ENCODE measurements at regions not wholly inside any gene's neighbourhood (a gene's known extent, or its start where the extent isn't known, plus 50 kb on each side); places are given as distances from the start of the nearest gene placed in this dataset.
A peak's percentile ranks its signal among the peaks of the same experiment; 100 is the strongest.

DNA sequence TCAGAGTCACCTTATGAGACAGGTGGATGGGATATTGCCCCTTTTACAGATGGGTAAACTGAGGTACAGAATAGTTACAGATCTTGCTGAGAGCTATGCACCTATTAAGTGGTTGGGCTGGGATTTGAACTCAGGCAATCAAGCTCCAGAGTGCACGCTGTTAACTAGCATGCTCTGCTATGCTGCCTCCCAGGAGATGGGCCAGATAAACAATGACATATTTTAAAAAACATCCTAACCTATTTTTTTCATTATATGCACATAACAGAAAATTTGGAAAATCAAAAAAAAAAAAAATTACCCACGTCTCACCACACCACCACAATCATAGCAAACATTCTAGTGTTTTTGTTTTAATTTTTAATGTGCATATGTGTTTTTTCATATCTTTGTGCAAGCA lies 123.4 kb upstream of the STC2 start:
- no peak overlapping the region for H3K18ac ChIP-seq (ENCODE audit: low read length)
- H3K4me3 ChIP-seq (ENCODE audit: low read depth, low read length) = no peak overlapping the region
- H2AK5ac ChIP-seq (ENCODE audit: low read length) = no peak overlapping the region
- no peak overlapping the region for H4K12ac ChIP-seq (ENCODE audit: low read depth, low read length)
- no peak overlapping the region for H4K8ac ChIP-seq (ENCODE audit: low read depth, low read length)
- no peak overlapping the region for H2BK120ac ChIP-seq (ENCODE audit: insufficient read depth, low read length, poor library complexity)
- H4K91ac ChIP-seq (ENCODE audit: low read depth, low read length) = no peak overlapping the region
- H3K23ac ChIP-seq (ENCODE audit: low read length) = no peak overlapping the region
- no peak overlapping the region for H2BK12ac ChIP-seq (ENCODE audit: low read length)
- no peak overlapping the region for H3K14ac ChIP-seq (ENCODE audit: low read length)
- no peaks in the 10 kb centered on the region for H3K79me2 ChIP-seq (ENCODE audit: control insufficient read depth, insufficient read depth, low read length, poor library complexity)
- H2AFZ ChIP-seq (ENCODE audit: insufficient read depth, low read length, poor library complexity) = no peak overlapping the region
- no peaks in the 10 kb centered on the region for H3K79me1 ChIP-seq (ENCODE audit: low read length)
- peaks cover 1% of the 10 kb centered on the region for H3K9me3 ChIP-seq (ENCODE audit: insufficient read depth, low read depth, low read length)
- no CpG with 5 or more reads among the region's 2 CpGs for WGBS (ENCODE audit: extremely low coverage, insufficient coverage, insufficient read length)
- peaks cover 0 to 3% of the 10 kb centered on the region in 2 experiments for H3K4me1 ChIP-seq (ENCODE audit: control insufficient read depth in 1 of 2, insufficient read depth in 2 of 2, low read length in 2 of 2)
- H3K27ac ChIP-seq (ENCODE audit: low read depth, low read length) = no peak overlapping the region
- no peaks in the 10 kb centered on the region for H3K27me3 ChIP-seq (ENCODE audit: insufficient read depth, low read length)
- H2BK5ac ChIP-seq (ENCODE audit: low read depth, low read length, poor library complexity) = no peak overlapping the region
- H3K4me2 ChIP-seq (ENCODE audit: low read length) = no peak overlapping the region
- no peak overlapping the region for H3K9ac ChIP-seq (ENCODE audit: low read length)
- peak in 1 of 2 donors; percentile 62 for DNase-seq
- no peak overlapping the region for H3K4ac ChIP-seq (ENCODE audit: low read depth, low read length)
- H3K36me3 ChIP-seq (ENCODE audit: control insufficient read depth in 1 of 2, insufficient read depth in 2 of 2, low read length in 2 of 2) = no peaks in the 10 kb centered on the region

DNA sequence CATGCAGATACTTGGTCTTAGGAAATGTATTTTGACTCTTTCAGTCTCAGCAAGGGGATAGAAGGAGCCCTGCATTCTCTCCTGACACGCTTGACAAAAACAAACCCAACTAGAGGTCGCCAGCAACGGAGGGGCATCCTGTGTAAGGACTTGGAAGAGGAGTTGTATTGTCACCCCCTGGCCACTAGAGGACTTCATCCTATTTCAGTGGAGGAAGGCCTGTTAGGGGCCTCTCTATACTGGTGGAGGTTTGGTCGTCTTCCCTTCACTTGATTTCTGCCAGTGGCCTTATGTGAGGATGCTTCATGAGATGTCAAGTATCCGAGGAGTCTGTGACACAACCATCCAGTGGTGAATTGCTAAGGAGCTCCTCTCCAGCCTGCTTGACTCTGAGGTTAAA lies 122.8 kb upstream of the STC2 start:
- H4K91ac ChIP-seq (ENCODE audit: low read depth, low read length) = no peak overlapping the region
- no peak overlapping the region for H3K9ac ChIP-seq (ENCODE audit: low read length)
- H3K23ac ChIP-seq (ENCODE audit: low read length) = no peak overlapping the region
- H3K9me3 ChIP-seq (ENCODE audit: insufficient read depth, low read depth, low read length) = peaks cover 1% of the 10 kb centered on the region
- H4K8ac ChIP-seq (ENCODE audit: low read depth, low read length) = no peak overlapping the region
- H2AK5ac ChIP-seq (ENCODE audit: low read length) = no peak overlapping the region
- no peak overlapping the region for H2BK120ac ChIP-seq (ENCODE audit: insufficient read depth, low read length, poor library complexity)
- WGBS (ENCODE audit: extremely low coverage, insufficient coverage, insufficient read length) = no CpG with 5 or more reads among the region's 5 CpGs
- peak in 1 of 2 donors; percentile 35 for DNase-seq
- no peaks in the 10 kb centered on the region for H3K79me2 ChIP-seq (ENCODE audit: control insufficient read depth, insufficient read depth, low read length, poor library complexity)
- no peak overlapping the region for H2BK12ac ChIP-seq (ENCODE audit: low read length)
- no peak overlapping the region for H3K4me2 ChIP-seq (ENCODE audit: low read length)
- no peak overlapping the region for H3K4me3 ChIP-seq (ENCODE audit: low read depth, low read length)
- H2AFZ ChIP-seq (ENCODE audit: insufficient read depth, low read length, poor library complexity) = no peak overlapping the region
- no peak overlapping the region for H2BK5ac ChIP-seq (ENCODE audit: low read depth, low read length, poor library complexity)
- H3K4ac ChIP-seq (ENCODE audit: low read depth, low read length) = no peak overlapping the region
- peaks cover 0 to 3% of the 10 kb centered on the region in 2 experiments for H3K4me1 ChIP-seq (ENCODE audit: control insufficient read depth in 1 of 2, insufficient read depth in 2 of 2, low read length in 2 of 2)
- no peaks in the 10 kb centered on the region for H3K27me3 ChIP-seq (ENCODE audit: insufficient read depth, low read length)
- H3K79me1 ChIP-seq (ENCODE audit: low read length) = no peaks in the 10 kb centered on the region
- H3K14ac ChIP-seq (ENCODE audit: low read length) = no peak overlapping the region
- no peaks in the 10 kb centered on the region for H3K36me3 ChIP-seq (ENCODE audit: control insufficient read depth in 1 of 2, insufficient read depth in 2 of 2, low read length in 2 of 2)
- no peak overlapping the region for H3K27ac ChIP-seq (ENCODE audit: low read depth, low read length)
- no peak overlapping the region for H4K12ac ChIP-seq (ENCODE audit: low read depth, low read length)
- H3K18ac ChIP-seq (ENCODE audit: low read length) = no peak overlapping the region

DNA sequence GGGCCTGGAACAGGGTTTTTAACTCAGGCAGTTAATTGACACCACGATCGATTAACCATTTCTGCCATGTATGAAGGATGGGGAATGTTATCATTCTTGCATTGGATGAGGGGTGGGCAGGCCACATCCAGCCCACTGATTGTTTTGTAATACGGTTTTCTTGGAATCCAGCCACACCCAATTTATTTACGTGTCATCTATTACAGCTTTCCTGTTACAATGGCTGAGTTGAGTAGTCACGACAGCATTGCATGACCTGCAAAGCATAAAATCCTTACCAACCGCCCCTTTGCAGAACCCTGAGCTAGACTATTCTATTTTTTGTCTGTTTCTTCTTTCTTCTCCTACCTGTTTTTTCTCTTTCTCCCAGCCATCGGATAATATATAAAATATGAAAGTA lies 122.0 kb upstream of the STC2 start:
- no peak overlapping the region for H2AFZ ChIP-seq (ENCODE audit: insufficient read depth, low read length, poor library complexity)
- H3K79me1 ChIP-seq (ENCODE audit: low read length) = no peaks in the 10 kb centered on the region
- peaks cover 1% of the 10 kb centered on the region for H3K9me3 ChIP-seq (ENCODE audit: insufficient read depth, low read depth, low read length)
- H3K23ac ChIP-seq (ENCODE audit: low read length) = no peak overlapping the region
- H2BK5ac ChIP-seq (ENCODE audit: low read depth, low read length, poor library complexity) = no peak overlapping the region
- no peak overlapping the region for H2BK120ac ChIP-seq (ENCODE audit: insufficient read depth, low read length, poor library complexity)
- H2AK5ac ChIP-seq (ENCODE audit: low read length) = no peak overlapping the region
- no peak overlapping the region for H3K4me2 ChIP-seq (ENCODE audit: low read length)
- H3K27ac ChIP-seq (ENCODE audit: low read depth, low read length) = no peak overlapping the region
- no peak overlapping the region for H4K12ac ChIP-seq (ENCODE audit: low read depth, low read length)
- no peak overlapping the region for H3K4me3 ChIP-seq (ENCODE audit: low read depth, low read length)
- no peak overlapping the region for H3K18ac ChIP-seq (ENCODE audit: low read length)
- no peak overlapping the region for H3K14ac ChIP-seq (ENCODE audit: low read length)
- peaks cover 0 to 3% of the 10 kb centered on the region in 2 experiments for H3K4me1 ChIP-seq (ENCODE audit: control insufficient read depth in 1 of 2, insufficient read depth in 2 of 2, low read length in 2 of 2)
- H4K8ac ChIP-seq (ENCODE audit: low read depth, low read length) = no peak overlapping the region
- no peaks in the 10 kb centered on the region for H3K36me3 ChIP-seq (ENCODE audit: control insufficient read depth in 1 of 2, insufficient read depth in 2 of 2, low read length in 2 of 2)
- no peak overlapping the region for H2BK12ac ChIP-seq (ENCODE audit: low read length)
- H4K91ac ChIP-seq (ENCODE audit: low read depth, low read length) = no peak overlapping the region
- no peak for DNase-seq
- H3K79me2 ChIP-seq (ENCODE audit: control insufficient read depth, insufficient read depth, low read length, poor library complexity) = no peaks in the 10 kb centered on the region
- no peaks in the 10 kb centered on the region for H3K27me3 ChIP-seq (ENCODE audit: insufficient read depth, low read length)
- H3K9ac ChIP-seq (ENCODE audit: low read length) = no peak overlapping the region
- H3K4ac ChIP-seq (ENCODE audit: low read depth, low read length) = no peak overlapping the region
- WGBS (ENCODE audit: extremely low coverage, insufficient coverage, insufficient read length) = no CpG with 5 or more reads among the region's 7 CpGs

DNA sequence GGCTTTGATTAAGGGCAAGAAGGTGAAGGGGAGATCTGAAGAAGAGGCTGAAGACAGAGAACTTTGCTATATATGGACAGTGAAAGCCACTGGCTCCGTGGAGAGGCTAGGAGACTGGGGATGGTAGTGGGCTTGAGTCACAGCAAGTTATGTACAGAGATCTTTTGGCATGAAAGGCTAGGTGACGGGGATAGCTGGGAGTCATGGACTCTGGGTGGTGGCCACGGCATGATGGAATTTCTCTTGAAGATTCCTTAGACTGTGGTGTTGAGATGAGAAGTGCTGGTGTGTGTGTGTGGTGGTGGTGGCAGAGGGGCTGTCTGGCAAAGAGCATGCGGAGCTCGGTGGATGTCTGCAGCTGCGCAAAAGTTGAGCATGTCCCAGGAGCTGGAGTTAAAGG lies 120.6 kb upstream of the STC2 start:
- H3K14ac ChIP-seq (ENCODE audit: low read length) = no peak overlapping the region
- H3K4me3 ChIP-seq (ENCODE audit: low read depth, low read length) = no peak overlapping the region
- no peak overlapping the region for H3K23ac ChIP-seq (ENCODE audit: low read length)
- no peak overlapping the region for H3K4ac ChIP-seq (ENCODE audit: low read depth, low read length)
- H3K27ac ChIP-seq (ENCODE audit: low read depth, low read length) = no peak overlapping the region
- H3K9me3 ChIP-seq (ENCODE audit: insufficient read depth, low read depth, low read length) = peaks cover 1% of the 10 kb centered on the region
- no peaks in the 10 kb centered on the region for H3K79me2 ChIP-seq (ENCODE audit: control insufficient read depth, insufficient read depth, low read length, poor library complexity)
- H2BK12ac ChIP-seq (ENCODE audit: low read length) = no peak overlapping the region
- no peaks in the 10 kb centered on the region for H3K4me1 ChIP-seq (ENCODE audit: control insufficient read depth in 1 of 2, insufficient read depth in 2 of 2, low read length in 2 of 2)
- no peak overlapping the region for H4K91ac ChIP-seq (ENCODE audit: low read depth, low read length)
- H4K8ac ChIP-seq (ENCODE audit: low read depth, low read length) = no peak overlapping the region
- H2AK5ac ChIP-seq (ENCODE audit: low read length) = no peak overlapping the region
- H3K18ac ChIP-seq (ENCODE audit: low read length) = no peak overlapping the region
- H3K9ac ChIP-seq (ENCODE audit: low read length) = no peak overlapping the region
- no peak overlapping the region for H4K12ac ChIP-seq (ENCODE audit: low read depth, low read length)
- no peaks in the 10 kb centered on the region for H3K27me3 ChIP-seq (ENCODE audit: insufficient read depth, low read length)
- no CpG with 5 or more reads among the region's 6 CpGs for WGBS (ENCODE audit: extremely low coverage, insufficient coverage, insufficient read length)
- H3K79me1 ChIP-seq (ENCODE audit: low read length) = no peaks in the 10 kb centered on the region
- no peak overlapping the region for H2AFZ ChIP-seq (ENCODE audit: insufficient read depth, low read length, poor library complexity)
- H3K4me2 ChIP-seq (ENCODE audit: low read length) = no peak overlapping the region
- peak; percentile 75 to 79 for DNase-seq
- no peak overlapping the region for H2BK5ac ChIP-seq (ENCODE audit: low read depth, low read length, poor library complexity)
- no peak overlapping the region for H2BK120ac ChIP-seq (ENCODE audit: insufficient read depth, low read length, poor library complexity)
- no peaks in the 10 kb centered on the region for H3K36me3 ChIP-seq (ENCODE audit: control insufficient read depth in 1 of 2, insufficient read depth in 2 of 2, low read length in 2 of 2)
